ENCODE measurements at regions not wholly inside any gene's neighbourhood (a gene's known extent, or its start where the extent isn't known, plus 50 kb on each side); places are given as distances from the start of the nearest gene placed in this dataset.

DNA sequence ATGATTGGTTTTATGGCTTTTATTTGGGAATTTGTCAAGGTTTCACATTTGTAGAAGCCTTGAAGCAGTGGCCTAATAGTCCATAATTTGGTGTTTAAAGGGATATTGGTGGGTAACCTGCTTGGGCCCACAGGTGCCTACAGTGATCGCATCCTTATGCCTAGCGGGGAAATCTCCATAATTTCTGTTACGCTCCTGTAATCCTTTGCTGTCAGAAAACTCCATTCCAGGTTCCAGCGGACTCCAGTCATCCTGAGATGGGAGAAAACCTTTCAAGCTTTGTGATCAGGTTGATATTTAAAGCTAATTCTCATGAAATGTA, 257.0 kb upstream of the JADE1 start:
- TF ChIP-seq MAFK (IDR thresholded peaks at IDR 0.05; ENCODE audit: low read depth, low read length) (no peak), RCOR1 (IDR thresholded peaks at IDR 0.05; ENCODE audit: insufficient replicate concordance, low read length) (no peak), CTCF (conservative IDR thresholded peaks at IDR 0.05; ENCODE audit: low read depth, low read length) (no peak), POLR2A (IDR thresholded peaks at IDR 0.05; ENCODE audit: low read depth, low read length) (no peak), RFX5 (IDR thresholded peaks at IDR 0.05; ENCODE audit: low read depth, low read length) (no peak), RAD21 (IDR thresholded peaks at IDR 0.05; ENCODE audit: low read length) (no peak), SMC3 (IDR thresholded peaks at IDR 0.05; ENCODE audit: low read depth, low read length) (no peak), USF2 (IDR thresholded peaks at IDR 0.05; ENCODE audit: low read depth, low read length) (no peak), FOS (IDR thresholded peaks at IDR 0.05; ENCODE audit: low read depth, low read length) (no peak), MXI1 (IDR thresholded peaks at IDR 0.05; ENCODE audit: borderline replicate concordance, low read depth, low read length) (no peak)
- dilution Hi-C loops (cut with HindIII; ENCODE audit: low sequenced_read_pairs, unreplicated experiment) (no loop called here), in situ Hi-C loops (cut with MboI; ENCODE audit: low sequenced_read_pairs) (loop anchor here (25.0 kb wide), 1 partner anchor 365 kb away; no protein-coding TSS in a partner anchor), intact Hi-C loops (cut with micrococcal nuclease) (loop anchor here (2.0 to 10.0 kb wide), 6 partner anchors 36 to 362 kb away; partner anchors contain the start of gene PGRMC2)
- H2BK15ac ChIP-seq (ENCODE audit: low read depth, low read length) = peak overlapping the region; percentile 83; the same call in 2 of the 3 replicates
- no peaks in the 10 kb centered on the region for H3K27me3 ChIP-seq (ENCODE audit: control insufficient read depth, insufficient read depth, low read length)
- H3K4me3 ChIP-seq (ENCODE audit: insufficient read depth, low read depth, low read length) = peak overlapping the region; percentile 12; the same call in 1 of the 2 replicates
- WGBS, 2 experiments (ENCODE audit: extremely low coverage in 2 of 2, insufficient read length in 1 of 2) = 100% methylated on average over 1 of the region's 4 CpGs; no CpG with 5 or more reads in 1 of the 2 experiments
- H3K9me1 ChIP-seq (ENCODE audit: insufficient read depth, low read length) = peaks cover 3% of the 10 kb centered on the region; the same call in 1 of the 2 replicates
- ATAC-seq (ENCODE audit: low read depth) (no peak), DNase-seq (no peak)
- H2BK120ac ChIP-seq (ENCODE audit: low read depth, low read length) = peak overlapping the region; percentile 58
- H4K20me1 ChIP-seq (ENCODE audit: insufficient read depth, low read length) = no peaks in the 10 kb centered on the region
- H3K18ac ChIP-seq (ENCODE audit: low read depth, low read length) = peak overlapping the region; percentile 91
- BruUV-seq (replicated peaks) = no TSS peak
- H3K36me3 ChIP-seq (ENCODE audit: control insufficient read depth, insufficient read depth, low read length) = no peaks in the 10 kb centered on the region
- peak overlapping the region; percentile 59 for H4K91ac ChIP-seq (ENCODE audit: insufficient read depth, low read depth, low read length)
- H3K4ac ChIP-seq (ENCODE audit: low read depth, low read length) = peak overlapping the region; percentile 76
- ChIA-PET POLR2A (ENCODE audit: unreplicated experiment) (interaction anchor here (0.6 kb wide), 1 partner anchor 260 kb away, joined by 3 read pairs; no protein-coding TSS in a partner anchor), CTCF (interaction anchor here (1.0 to 1.6 kb wide), 3 partner anchors 23 to 98 kb away, joined by 3 to 6 read pairs (median 3); no protein-coding TSS in a partner anchor)
- H3K9ac ChIP-seq (ENCODE audit: low read depth, low read length) = peak overlapping the region; percentile 40; the same call in 1 of the 2 replicates
- H3K23ac ChIP-seq (ENCODE audit: low read depth, low read length) = peak overlapping the region; percentile 30
- peak overlapping the region; percentile 2 for H2AK9ac ChIP-seq (replicated peaks; ENCODE audit: low read depth, low read length, poor library complexity)
- peak overlapping the region; percentile 81 for H4K5ac ChIP-seq (ENCODE audit: low read depth, low read length)
- H3K4me2 ChIP-seq (ENCODE audit: low read depth, low read length) = peak overlapping the region; percentile 87
- peak overlapping the region; percentile 89 for H2BK20ac ChIP-seq (ENCODE audit: low read depth, low read length)
- peaks cover 14% of the 10 kb centered on the region for H3K4me1 ChIP-seq (ENCODE audit: control insufficient read depth, insufficient read depth, low read length)
- H2AK5ac ChIP-seq (ENCODE audit: low read depth, low read length) = peak overlapping the region; percentile 80; the same call in 1 of the 2 replicates
- no peak overlapping the region for H3K56ac ChIP-seq (ENCODE audit: extremely low read depth, insufficient read depth, low read length)
- peak overlapping the region; percentile 92 for H2BK5ac ChIP-seq (ENCODE audit: low read depth, low read length, poor library complexity, severe bottlenecking)
- H2AFZ ChIP-seq (replicated peaks; ENCODE audit: low read length, poor library complexity) = peak overlapping the region; percentile 28
- H3K27ac ChIP-seq (ENCODE audit: insufficient read depth, low read length) = peak overlapping the region; percentile 96; the same call in 1 of the 2 replicates
- H3K14ac ChIP-seq (replicated peaks; ENCODE audit: low read depth, low read length) = peak overlapping the region; percentile 61; the same call in 1 of the 2 replicates
- H3K79me1 ChIP-seq (ENCODE audit: low read depth in 1 of 2, low read length in 2 of 2) = no peaks in the 10 kb centered on the region
- peak overlapping the region; percentile 73 to 92; a peak in 3 of 4 replicates for H4K8ac ChIP-seq (ENCODE audit: low read depth in 2 of 2, low read length in 2 of 2)
- H3K9me3 ChIP-seq (ENCODE audit: control insufficient read depth, insufficient read depth, low read length) = peaks cover 4% of the 10 kb centered on the region; the same call in 1 of the 2 replicates

Measured in IMR-90 (cell line).